IMR-90 (cell line): ENCODE measurements at regions not wholly inside any gene's neighbourhood (a gene's known extent, or its start where the extent isn't known, plus 50 kb on each side); places are given as distances from the start of the nearest gene placed in this dataset.

Source experiments
- ATAC-seq: fragments of 200-7000 bp; cut with Tn5 transposase; 2 replicates; pipeline ENCODE4 v1.9.1; 2020; ENCODE audit warnings: low read depth, mild to moderate bottlenecking, moderate library complexity
- BruUV-seq: library from RNA; stranded (reverse); fragments of 400-500 nt; replicated peaks from 2 replicates; lab custom pipeline; 2021; lab: Mats Ljungman, UMichigan
- CTCF ChIA-PET: fragments of 300-600 bp; formaldehyde crosslinking; extraction: SDS; loops from one replicate; lab custom pipeline; 2021; ENCODE audit warnings: antibody characterized with exemption; lab: Yijun Ruan, JAX
- POLR2A ChIA-PET: fragments of 300-600 bp; sonication (Branson Sonifier 250); formaldehyde crosslinking; loops from one replicate; lab custom pipeline; 2022; ENCODE audit warnings: antibody characterized with exemption; ENCODE audit not compliant: unreplicated experiment; lab: Charles Lee
- DNase-seq: peaks from one replicate; pipeline ENCODE4 v3.0.0; 2013
- H2AFZ ChIP-seq: replicated peaks from 2 replicates; pipeline ENCODE3; 2013; ENCODE audit warnings: low read length, mild to moderate bottlenecking; ENCODE audit not compliant: poor library complexity
- H2AK5ac ChIP-seq: 2 replicates; pipeline ENCODE4 v1.6.1; 2013; ENCODE audit warnings: low read depth, low read length, inconsistent platforms
- H2AK9ac ChIP-seq: replicated peaks from 2 replicates; pipeline ENCODE3; 2013; ENCODE audit warnings: mild to moderate bottlenecking, low read depth, low read length, moderate library complexity; ENCODE audit not compliant: poor library complexity
- H2BK120ac ChIP-seq: 2 replicates; pipeline ENCODE4 v1.6.1; 2013; ENCODE audit warnings: low read depth, low read length, inconsistent platforms
- H2BK15ac ChIP-seq: 3 replicates; pipeline ENCODE4 v1.6.1; 2013; ENCODE audit warnings: low read depth, low read length, inconsistent platforms
- H2BK20ac ChIP-seq: 2 replicates; pipeline ENCODE4 v1.6.1; 2013; ENCODE audit warnings: low read depth, mild to moderate bottlenecking, inconsistent platforms, low read length, moderate library complexity
- H2BK5ac ChIP-seq: 2 replicates; pipeline ENCODE4 v1.6.1; 2013; ENCODE audit warnings: mild to moderate bottlenecking, low read depth, low read length, inconsistent platforms; ENCODE audit not compliant: poor library complexity, severe bottlenecking
- H3K14ac ChIP-seq: replicated peaks from 2 replicates; pipeline ENCODE4 v1.6.1; 2013; ENCODE audit warnings: low read depth, low read length, inconsistent platforms
- H3K18ac ChIP-seq: 2 replicates; pipeline ENCODE4 v1.6.1; 2013; ENCODE audit warnings: low read depth, low read length, control low read depth
- H3K23ac ChIP-seq: 2 replicates; pipeline ENCODE4 v1.6.1; 2013; ENCODE audit warnings: low read depth, low read length, inconsistent platforms
- H3K27ac ChIP-seq: 2 replicates; pipeline ENCODE4 v1.5.1; 2013; ENCODE audit warnings: mild to moderate bottlenecking, control low read depth, low read length; ENCODE audit not compliant: insufficient read depth
- H3K27me3 ChIP-seq: 2 replicates; pipeline ENCODE4 v1.6.1; 2013; ENCODE audit warnings: low read length; ENCODE audit not compliant: control insufficient read depth, insufficient read depth
- H3K36me3 ChIP-seq: 2 replicates; pipeline ENCODE4 v1.6.1; 2013; ENCODE audit warnings: low read length, mixed read lengths; ENCODE audit not compliant: control insufficient read depth, insufficient read depth
- H3K4ac ChIP-seq: 2 replicates; pipeline ENCODE4 v1.6.1; 2013; ENCODE audit warnings: low read depth, low read length, inconsistent platforms
- H3K4me1 ChIP-seq: 2 replicates; pipeline ENCODE4 v1.6.1; 2013; ENCODE audit warnings: low read length, mixed read lengths; ENCODE audit not compliant: control insufficient read depth, insufficient read depth
- H3K4me2 ChIP-seq: 2 replicates; pipeline ENCODE4 v1.6.1; 2013; ENCODE audit warnings: low read depth, mild to moderate bottlenecking, control low read depth, low read length, moderate library complexity
- H3K4me3 ChIP-seq: 2 replicates; pipeline ENCODE4 v1.5.1; 2013; ENCODE audit warnings: low read depth, mild to moderate bottlenecking, control low read depth, low read length, moderate library complexity; ENCODE audit not compliant: insufficient read depth
- H3K56ac ChIP-seq: 2 replicates; pipeline ENCODE4 v1.6.1; 2013; ENCODE audit warnings: low read length, inconsistent platforms; ENCODE audit not compliant: insufficient read depth; ENCODE audit errors: extremely low read depth
- H3K79me1 ChIP-seq, 2 experiments: 2 replicates each; pipeline ENCODE4 v1.6.1; 2013; ENCODE audit warnings: low read length in 2 of 2, inconsistent platforms in 1 of 2, low read depth in 1 of 2
- H3K9ac ChIP-seq: 2 replicates; pipeline ENCODE4 v1.6.1; 2013; ENCODE audit warnings: low read depth, low read length, control low read depth
- H3K9me1 ChIP-seq: 2 replicates; pipeline ENCODE4 v1.6.1; 2013; ENCODE audit warnings: low read length, inconsistent platforms; ENCODE audit not compliant: insufficient read depth
- H3K9me3 ChIP-seq: 2 replicates; pipeline ENCODE4 v1.6.1; 2013; ENCODE audit warnings: low read length; ENCODE audit not compliant: control insufficient read depth, insufficient read depth
- H4K20me1 ChIP-seq: 2 replicates; pipeline ENCODE4 v1.6.1; 2013; ENCODE audit warnings: low read length, inconsistent platforms; ENCODE audit not compliant: insufficient read depth
- H4K5ac ChIP-seq: 2 replicates; pipeline ENCODE4 v1.6.1; 2013; ENCODE audit warnings: mild to moderate bottlenecking, low read depth, low read length, control low read depth
- H4K8ac ChIP-seq, 2 experiments: 2 replicates each; pipeline ENCODE4 v1.6.1; 2013; ENCODE audit warnings: low read depth in 2 of 2, low read length in 2 of 2, control low read depth in 1 of 2, inconsistent platforms in 1 of 2
- H4K91ac ChIP-seq: 2 replicates; pipeline ENCODE4 v1.6.1; 2013; ENCODE audit warnings: low read depth, low read length, inconsistent platforms; ENCODE audit not compliant: insufficient read depth
- BHLHE40 ChIP-seq: fragments of 150-350 bp; IDR thresholded peaks from 2 replicates; pipeline ENCODE4 v1.6.1; 2016; ENCODE audit warnings: mild to moderate bottlenecking, low read depth, low read length
- CEBPB ChIP-seq: IDR thresholded peaks from 2 replicates; pipeline ENCODE4 v1.6.1; 2012; ENCODE audit warnings: low read depth, low read length, improper control_type of control experiment
- MAZ ChIP-seq: IDR thresholded peaks from 2 replicates; pipeline ENCODE4 v1.6.1; 2012; ENCODE audit warnings: low read depth, mild to moderate bottlenecking, low read length, improper control_type of control experiment, moderate library complexity, borderline replicate concordance
- MXI1 ChIP-seq: IDR thresholded peaks from 2 replicates; pipeline ENCODE4 v1.6.1; 2012; ENCODE audit warnings: low read depth, mild to moderate bottlenecking, low read length, moderate library complexity, borderline replicate concordance
- WGBS, 2 experiments: methylation state at CpG; one replicate each; pipeline versions ENCODE4 v1.1.5 to v1.1.7; 2013; ENCODE audit warnings: missing lambda C conversion rate in 2 of 2; ENCODE audit not compliant: insufficient read length in 1 of 2; ENCODE audit errors: extremely low coverage in 2 of 2; 5-methylcytosine and 5-hydroxymethylcytosine counted together
- dilution Hi-C: fragments of 300-500 bp; cut with HindIII; formaldehyde crosslinking; loops from one replicate; pipeline ENCODE4 v1.14.3; 2018; ENCODE audit warnings: low sequenced_read_pairs; ENCODE audit not compliant: unreplicated experiment
- in situ Hi-C: fragments of 300-500 bp; cut with MboI; formaldehyde crosslinking; loops from 3 replicates; pipeline ENCODE4 v1.14.3; 2019; ENCODE audit warnings: low sequenced_read_pairs, inconsistent platforms, mixed read lengths
- intact Hi-C: fragments of 100-400 bp; cut with micrococcal nuclease; formaldehyde crosslinking; loops from 2 replicates; pipeline ENCODE4 v1.10.0; 2022

DNA sequence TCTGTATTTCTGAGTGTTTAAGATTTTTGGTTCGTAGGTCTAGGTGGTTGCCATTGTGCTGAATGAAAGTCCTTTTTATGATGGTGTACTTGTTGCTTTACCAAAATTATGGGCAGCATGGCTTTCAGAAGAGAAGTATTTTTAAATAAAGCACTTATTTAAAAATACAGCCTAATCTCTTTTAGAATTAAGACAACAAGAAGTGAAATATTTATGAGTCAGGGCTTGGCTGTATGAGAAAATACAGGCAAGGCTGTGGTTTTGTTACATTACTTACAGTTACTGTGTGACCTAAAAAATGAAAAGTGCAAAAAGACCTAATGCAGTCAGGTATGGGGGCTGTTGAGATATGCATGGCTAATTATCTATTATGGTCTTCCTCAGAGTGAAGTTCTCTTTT is 185.2 kb upstream of the PPP1R3A start:
- dilution Hi-C loops: no loop called here
- WGBS, 2 experiments: no CpG with 5 or more reads among the region's 1 CpG
- Histone ChIP-seq H3K4me1 (peaks cover 2% of the 10 kb centered on the region; the same call in 1 of the 2 replicates), H2BK5ac (no peak overlapping the region), H4K5ac (no peak overlapping the region), H3K23ac (no peak overlapping the region), H4K8ac (no peak overlapping the region), H2AK9ac (no peak overlapping the region), H2BK15ac (no peak overlapping the region), H2AFZ (no peak overlapping the region), H3K4ac (no peak overlapping the region), H3K4me2 (no peak overlapping the region), H4K91ac (no peak overlapping the region), H3K27me3 (no peaks in the 10 kb centered on the region), H3K27ac (no peak overlapping the region), H4K20me1 (no peaks in the 10 kb centered on the region), H3K9me1 (no peaks in the 10 kb centered on the region), H3K9ac (no peak overlapping the region), H2BK20ac (no peak overlapping the region), H2BK120ac (no peak overlapping the region), H3K9me3 (no peaks in the 10 kb centered on the region), H3K18ac (no peak overlapping the region), H2AK5ac (no peak overlapping the region), H3K36me3 (no peaks in the 10 kb centered on the region), H3K56ac (no peak overlapping the region), H3K14ac (no peak overlapping the region), H3K79me1 (no peaks in the 10 kb centered on the region), H3K4me3 (no peak overlapping the region)
- CTCF ChIA-PET: no interaction called here
- POLR2A ChIA-PET: no interaction called here
- in situ Hi-C loops: no loop called here
- no peak for ATAC-seq
- no TSS peak for BruUV-seq
- DNase-seq: no peak
- intact Hi-C loops: no loop called here
- TF ChIP-seq CEBPB (no peak), MAZ (no peak), BHLHE40 (no peak), MXI1 (no peak)
